MCF 10A (cell line): ENCODE measurements at regions not wholly inside any gene's neighbourhood (a gene's known extent, or its start where the extent isn't known, plus 50 kb on each side); places are given as distances from the start of the nearest gene placed in this dataset.

Source experiments
- BruUV-seq: library from RNA; stranded (reverse); fragments of 400-500 nt; replicated peaks from 2 replicates; lab custom pipeline; 2021; lab: Mats Ljungman, UMichigan
- CTCF ChIA-PET: fragments of 300-600 bp; sonication (Branson Sonifier 250); formaldehyde crosslinking; extraction: SDS; loops from one replicate; lab custom pipeline; 2021; ENCODE audit warnings: antibody characterized with exemption, inconsistent platforms; lab: Yijun Ruan, JAX
- POLR2A ChIA-PET: fragments of 300-600, 350-650 bp; sonication (Branson Sonifier 250); formaldehyde crosslinking; extraction: SDS; loops from one replicate; lab custom pipeline; 2020; ENCODE audit warnings: antibody characterized with exemption, inconsistent platforms; lab: Yijun Ruan, JAX
- DNase-seq: peaks from one replicate; pipeline ENCODE4 v3.0.0-alpha.2; 2018; ENCODE audit not compliant: unreplicated experiment
- H3K27ac Mint-ChIP-seq: one replicate; pipeline ENCODE4 v1.8.0; 2022; ENCODE audit warnings: mild to moderate bottlenecking, low read depth, mixed read lengths; ENCODE audit not compliant: unreplicated experiment
- H3K27me3 Mint-ChIP-seq: one replicate; pipeline ENCODE4 v1.8.0; 2022; ENCODE audit warnings: mixed read lengths; ENCODE audit not compliant: insufficient read depth, unreplicated experiment
- H3K36me3 Mint-ChIP-seq: one replicate; pipeline ENCODE4 v1.8.0; 2022; ENCODE audit warnings: mild to moderate bottlenecking, moderate library complexity, mixed read lengths; ENCODE audit not compliant: insufficient read depth, unreplicated experiment
- H3K4me1 Mint-ChIP-seq: one replicate; pipeline ENCODE4 v1.8.0; 2022; ENCODE audit warnings: mixed read lengths; ENCODE audit not compliant: insufficient read depth, unreplicated experiment
- H3K4me3 Mint-ChIP-seq: one replicate; pipeline ENCODE4 v1.8.0; 2022; ENCODE audit warnings: mild to moderate bottlenecking, moderate library complexity, mixed read lengths; ENCODE audit not compliant: unreplicated experiment
- H3K9me3 Mint-ChIP-seq: one replicate; pipeline ENCODE4 v1.8.0; 2022; ENCODE audit warnings: mixed read lengths; ENCODE audit not compliant: unreplicated experiment
- CTCF ChIP-seq: fragments of 200-600 bp; IDR thresholded peaks from one replicate; pipeline ENCODE4 v1.8.0; 2022; ENCODE audit warnings: antibody characterized with exemption, mild to moderate bottlenecking; ENCODE audit not compliant: unreplicated experiment
- intact Hi-C: fragments of 100-400 bp; cut with micrococcal nuclease; formaldehyde crosslinking; loops from 2 replicates; pipeline ENCODE4 v1.14.1; 2022

GRCh38 chr3:159817126-159817525, 171.5 kb upstream of the IL12A start:
- intact Hi-C loops, result no loop called here
- Mint-ChIP-seq H3K4me3 (no peak overlapping the region), H3K27me3 (no peaks in the 10 kb centered on the region), H3K27ac (no peak overlapping the region), H3K9me3 (peaks cover 4% of the 10 kb centered on the region), H3K36me3 (peaks cover 6% of the 10 kb centered on the region), H3K4me1 (peaks cover 33% of the 10 kb centered on the region)
- TF ChIP-seq CTCF, result no peak
- POLR2A ChIA-PET, result interaction anchor here (0.7 to 1.3 kb wide), 2 partner anchors 10 to 28 kb away, joined by 3 to 5 read pairs; no protein-coding TSS in a partner anchor
- BruUV-seq, result no TSS peak
- CTCF ChIA-PET, result interaction anchor here (0.6 to 4.7 kb wide), 9 partner anchors 11 to 555 kb away, joined by 3 to 27 read pairs (median 4); partner anchors contain the start of gene IL12A
- no peak for DNase-seq

GRCh38 chr3:159817571-159817970, 171.1 kb upstream of the IL12A start:
- Mint-ChIP-seq H3K27ac (no peak overlapping the region), H3K36me3 (peaks cover 6% of the 10 kb centered on the region)
- POLR2A ChIA-PET, result interaction anchor here (0.6 to 1.5 kb wide), 4 partner anchors 12 to 40 kb away, joined by 3 to 7 read pairs (median 4); no protein-coding TSS in a partner anchor

GRCh38 chr3:159818399-159818798, 170.2 kb upstream of the IL12A start:
- Mint-ChIP-seq H3K36me3 (peaks cover 6% of the 10 kb centered on the region), H3K27me3 (no peaks in the 10 kb centered on the region), H3K4me1 (peaks cover 46% of the 10 kb centered on the region), H3K4me3 (no peak overlapping the region), H3K27ac (no peak overlapping the region), H3K9me3 (peaks cover 12% of the 10 kb centered on the region)
- ChIA-PET CTCF (interaction anchor here (0.6 to 4.7 kb wide), 17 partner anchors 9 to 1238 kb away, joined by 3 to 27 read pairs (median 4); partner anchors contain the start of gene IL12A), POLR2A (interaction anchor here (0.6 to 1.5 kb wide), 3 partner anchors 11 to 41 kb away, joined by 4 to 7 read pairs (median 5); no protein-coding TSS in a partner anchor)
- BruUV-seq, result no TSS peak
- DNase-seq, result peak; percentile 21
- intact Hi-C loops, result no loop called here
- no peak for TF ChIP-seq CTCF

More at GRCh38 chr3:159817571-159817970, 171.1 kb upstream of the IL12A start:
- Mint-ChIP-seq H3K4me3 (no peak overlapping the region), H3K9me3 (peaks cover 9% of the 10 kb centered on the region), H3K4me1 (peaks cover 37% of the 10 kb centered on the region), H3K27me3 (no peaks in the 10 kb centered on the region)
- BruUV-seq, result no TSS peak
- TF ChIP-seq CTCF, result no peak
- CTCF ChIA-PET, result interaction anchor here (1.0 to 4.7 kb wide), 9 partner anchors 10 to 557 kb away, joined by 3 to 27 read pairs (median 4); no protein-coding TSS in a partner anchor
- no peak for DNase-seq
- intact Hi-C loops, result no loop called here

- no peaks in the 10 kb centered on the region for H3K27me3 Mint-ChIP-seq
- peaks cover 12% of the 10 kb centered on the region for H3K9me3 Mint-ChIP-seq
- ChIA-PET POLR2A (interaction anchor here (1.5 kb wide), 2 partner anchors 10 to 12 kb away, joined by 5 to 7 read pairs; no protein-coding TSS in a partner anchor), CTCF (interaction anchor here (0.6 to 4.7 kb wide), 15 partner anchors 9 to 1238 kb away, joined by 3 to 27 read pairs (median 4); partner anchors contain the start of gene IL12A)
- H3K36me3 Mint-ChIP-seq, result peaks cover 6% of the 10 kb centered on the region
- no peak for TF ChIP-seq CTCF
- H3K27ac Mint-ChIP-seq, result peak overlapping the region; percentile 70
- intact Hi-C loops, result no loop called here
- H3K4me1 Mint-ChIP-seq, result peaks cover 49% of the 10 kb centered on the region
- no peak overlapping the region for H3K4me3 Mint-ChIP-seq
- no peak for DNase-seq
- no TSS peak for BruUV-seq
These were observed 169.6 kb upstream of the IL12A start for GRCh38 chr3:159818997-159819500.
